B cell (primary cell): ENCODE measurements at regions not wholly inside any gene's neighbourhood (a gene's known extent, or its start where the extent isn't known, plus 50 kb on each side); places are given as distances from the start of the nearest gene placed in this dataset.

Experiments used
- ATAC-seq: fragments of 200-7000 bp; cut with Tn5 transposase; one replicate; pipeline ENCODE4 v1.10.0; 2021; ENCODE audit warnings: low read depth, mild to moderate bottlenecking, moderate number of reproducible peaks, moderate library complexity
- CTCF ChIA-PET: fragments of 350-600 bp; sonication (Branson Sonifier 250); formaldehyde crosslinking; loops from one replicate; lab custom pipeline; 2021; ENCODE audit warnings: antibody characterized with exemption, inconsistent platforms; lab: Charles Lee
- POLR2A ChIA-PET: fragments of 350-600 bp; sonication (Branson Sonifier 250); formaldehyde crosslinking; loops from one replicate; lab custom pipeline; 2021; ENCODE audit warnings: antibody characterized with exemption; lab: Charles Lee
- DNase-seq: peaks from one replicate; pipeline ENCODE4 v3.0.0; 2013
- H2AFZ ChIP-seq: 2 replicates; pipeline ENCODE4 v1.6.1; 2012; ENCODE audit warnings: mild to moderate bottlenecking, low read depth, low read length; ENCODE audit not compliant: insufficient read depth, poor library complexity, severe bottlenecking
- H3K27ac ChIP-seq, 2 donors: 1 replicate in 1 of 2; 2 replicates in 1 of 2; pipeline ENCODE4 v1.5.1; 2012 to 2013; ENCODE audit warnings: low read length in 2 of 2, mild to moderate bottlenecking in 2 of 2, moderate library complexity in 1 of 2
- H3K27me3 ChIP-seq, 4 experiments: fragments of 200-600 bp in 1 of 4; sonication (generic) in 1 of 4; replicated peaks in 1 of 4; 1 replicate in 2 of 4; 2 replicates in 2 of 4; pipeline versions ENCODE4 v1.6.1 to v1.7.0; 2013 to 2016; ENCODE audit warnings: low read length in 3 of 4, mild to moderate bottlenecking in 2 of 4, mixed read lengths in 1 of 4, moderate library complexity in 1 of 4; ENCODE audit not compliant: insufficient read depth in 4 of 4, control insufficient read depth in 3 of 4; ENCODE audit errors: control extremely low read depth in 1 of 4
- H3K36me3 ChIP-seq, 2 experiments: replicated peaks in 1 of 2; 1 replicate in 1 of 2; 2 replicates in 1 of 2; pipeline versions ENCODE4 v1.6.1 to v1.7.1; 2013; ENCODE audit warnings: low read length in 1 of 2; ENCODE audit not compliant: insufficient read depth in 2 of 2, control insufficient read depth in 1 of 2; ENCODE audit errors: control extremely low read depth in 1 of 2, extremely low read depth in 1 of 2
- H3K4me1 ChIP-seq, 2 donors: fragments of 200-600 bp in 1 of 2; sonication (generic) in 1 of 2; 1 replicate in 1 of 2; 2 replicates in 1 of 2; pipeline versions ENCODE4 v1.5.1 to v1.6.1; 2013 to 2017; ENCODE audit warnings: low read length in 2 of 2; ENCODE audit not compliant: control insufficient read depth in 2 of 2, insufficient read depth in 2 of 2
- H3K4me2 ChIP-seq: replicated peaks from 2 replicates; pipeline ENCODE3; 2012; ENCODE audit warnings: mild to moderate bottlenecking, low read depth, low read length; ENCODE audit not compliant: poor library complexity, severe bottlenecking
- H3K4me3 ChIP-seq, 5 experiments: fragments of 200-600 bp in 1 of 5; sonication (generic) in 1 of 5; 1 replicate in 3 of 5; 2 replicates in 2 of 5; pipeline versions ENCODE4 v1.5.1 to v1.7.0; 2011 to 2016; ENCODE audit warnings: low read length in 4 of 5, mild to moderate bottlenecking in 4 of 5, low read depth in 2 of 5, control low read depth in 1 of 5, moderate library complexity in 1 of 5; ENCODE audit not compliant: insufficient read depth in 1 of 5; ENCODE audit errors: control extremely low read depth in 1 of 5, extremely low read depth in 1 of 5
- H3K79me2 ChIP-seq: fragments of 200-600 bp; sonication (generic); one replicate; pipeline ENCODE4 v1.6.0; 2016; ENCODE audit warnings: low read length; ENCODE audit not compliant: control insufficient read depth, insufficient read depth
- H3K9ac ChIP-seq: fragments of 200-600 bp; sonication (generic); 2 replicates; pipeline ENCODE4 v1.6.1; 2017; ENCODE audit warnings: mild to moderate bottlenecking, low read length, moderate library complexity
- H3K9me3 ChIP-seq, 3 donors: one replicate each; pipeline versions ENCODE4 v1.6.1 to v1.7.1; 2013; ENCODE audit warnings: low read length in 2 of 3; ENCODE audit not compliant: control insufficient read depth in 2 of 3, insufficient read depth in 1 of 3; ENCODE audit errors: control extremely low read depth in 1 of 3
- H4K20me1 ChIP-seq: 2 replicates; pipeline ENCODE4 v1.6.0; 2012; ENCODE audit warnings: mild to moderate bottlenecking, low read length; ENCODE audit not compliant: insufficient read depth, control insufficient read depth, poor library complexity, severe bottlenecking
- H3K27ac Mint-ChIP-seq: one replicate; pipeline ENCODE4 v1.8.0; 2021; ENCODE audit warnings: mixed read lengths
- H3K27me3 Mint-ChIP-seq: one replicate; pipeline ENCODE4 v1.8.0; 2021; ENCODE audit warnings: mixed read lengths
- H3K4me1 Mint-ChIP-seq: one replicate; pipeline ENCODE4 v1.8.0; 2021; ENCODE audit warnings: mixed read lengths
- H3K4me3 Mint-ChIP-seq: one replicate; pipeline ENCODE4 v1.8.0; 2021; ENCODE audit warnings: mixed read lengths
- H3K9me3 Mint-ChIP-seq: one replicate; pipeline ENCODE4 v1.8.0; 2022; ENCODE audit warnings: mixed read lengths; ENCODE audit not compliant: insufficient read depth
- CTCF ChIP-seq: fragments of 200-600 bp; IDR thresholded peaks from one replicate; pipeline ENCODE4 v1.8.0; 2022; ENCODE audit warnings: antibody characterized with exemption, mild to moderate bottlenecking
- EZH2 ChIP-seq: IDR thresholded peaks from 2 replicates; pipeline ENCODE4 v1.6.1; 2012; ENCODE audit warnings: borderline replicate concordance, low read depth, mild to moderate bottlenecking, moderate library complexity, low read length; ENCODE audit not compliant: insufficient read depth, poor library complexity, severe bottlenecking
- WGBS: methylation state at CpG from one replicate; pipeline ENCODE4 v1.1.5; 2013; ENCODE audit warnings: missing lambda C conversion rate; ENCODE audit not compliant: insufficient coverage; 5-methylcytosine and 5-hydroxymethylcytosine counted together
- intact Hi-C: fragments of 100-400 bp; cut with micrococcal nuclease; formaldehyde crosslinking; loops from one replicate; pipeline ENCODE4 v1.10.0; 2022

- CTCF ChIA-PET, result no interaction called here
- Histone ChIP-seq H3K4me1 (no peaks in the 10 kb centered on the region), H3K4me3 (no peak overlapping the region), H2AFZ (no peak overlapping the region), H3K79me2 (no peaks in the 10 kb centered on the region), H3K4me2 (no peak overlapping the region), H3K36me3 (no peaks in the 10 kb centered on the region), H3K9me3 (no peaks in the 10 kb centered on the region), H3K9ac (no peak overlapping the region), H3K27ac (no peak overlapping the region), H4K20me1 (no peaks in the 10 kb centered on the region), H3K27me3 (peaks cover 0 to 7% (median 2%) of the 10 kb centered on the region in 4 experiments)
- intact Hi-C loops, result no loop called here
- Mint-ChIP-seq H3K9me3 (no peaks in the 10 kb centered on the region), H3K4me3 (no peak overlapping the region), H3K4me1 (no peaks in the 10 kb centered on the region), H3K27me3 (peaks cover 39% of the 10 kb centered on the region), H3K27ac (no peak overlapping the region)
- TF ChIP-seq CTCF, result no peak
- ATAC-seq, result no peak
- no peak for DNase-seq
- POLR2A ChIA-PET, result no interaction called here
- 78% methylated on average over 6 of the region's 6 CpGs for WGBS
Observed at GRCh38 chr7:35446091-35446490, 192.2 kb upstream of the TBX20 start.

- Histone ChIP-seq H3K79me2 (no peaks in the 10 kb centered on the region), H2AFZ (no peak overlapping the region), H3K9me3 (no peaks in the 10 kb centered on the region), H3K27ac (no peak overlapping the region), H3K4me2 (no peak overlapping the region), H3K36me3 (no peaks in the 10 kb centered on the region), H3K4me3 (no peak overlapping the region), H4K20me1 (no peaks in the 10 kb centered on the region), H3K9ac (no peak overlapping the region), H3K27me3 (no peaks in the 10 kb centered on the region), H3K4me1 (no peaks in the 10 kb centered on the region)
- POLR2A ChIA-PET, result no interaction called here
- DNase-seq (no peak), ATAC-seq (no peak)
- Mint-ChIP-seq H3K27me3 (peaks cover 22% of the 10 kb centered on the region), H3K9me3 (no peaks in the 10 kb centered on the region), H3K4me1 (no peaks in the 10 kb centered on the region), H3K27ac (no peak overlapping the region), H3K4me3 (no peak overlapping the region)
- 80% methylated on average over 1 of the region's 2 CpGs for WGBS
- intact Hi-C loops, result no loop called here
- TF ChIP-seq EZH2 (no peak), CTCF (no peak)
- CTCF ChIA-PET, result interaction anchor here (1.0 to 1.4 kb wide), 2 partner anchors 11 to 13 kb away, joined by 3 to 4 read pairs; no protein-coding TSS in a partner anchor
Observed at GRCh38 chr7:35437619-35438275, 183.8 kb upstream of the TBX20 start.
